Peyer's patch (tissue), 4 donors: ENCODE measurements at regions not wholly inside any gene's neighbourhood (a gene's known extent, or its start where the extent isn't known, plus 50 kb on each side); places are given as distances from the start of the nearest gene placed in this dataset.

Experiments used
- POLR2A ChIP-seq, 2 donors: fragments of 450-650 bp; IDR thresholded peaks; one replicate each; pipeline ENCODE4 v1.5.1; 2017; ENCODE audit warnings: antibody characterized with exemption in 2 of 2, mild to moderate bottlenecking in 2 of 2, moderate library complexity in 2 of 2
- TF ChIP-seq, protein P1 (sequence below), 6 experiments: fragments of 450-650 bp in 4 of 6; fragments of 200-600 bp in 2 of 6; sonication (generic) in 1 of 6; IDR thresholded peaks; one replicate each; pipeline ENCODE4 v1.5.1; 2017 to 2019; ENCODE audit warnings: antibody characterized with exemption in 6 of 6, mild to moderate bottlenecking in 3 of 6, moderate library complexity in 1 of 6

DNA sequence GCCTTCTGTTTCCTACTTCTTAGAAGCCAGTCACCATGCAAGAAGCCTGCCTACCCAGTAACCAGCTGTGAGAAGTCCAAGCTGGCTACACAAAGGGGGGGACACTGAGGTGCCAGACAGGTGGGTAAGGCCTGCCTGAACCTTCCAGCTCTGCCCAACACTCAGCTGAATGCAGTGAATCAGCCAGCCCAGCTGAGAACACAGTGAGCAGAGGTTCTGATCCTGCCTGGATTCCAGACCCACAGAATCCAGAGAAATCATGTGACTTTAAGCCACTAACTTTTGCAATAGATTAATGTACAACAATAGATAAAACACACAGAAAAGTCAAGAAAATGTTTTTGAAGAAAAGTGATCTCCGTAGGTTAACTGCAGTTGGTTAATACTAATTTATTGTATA, 151.7 kb downstream of the EFNB2 start:
- TF ChIP-seq, protein P1, sequence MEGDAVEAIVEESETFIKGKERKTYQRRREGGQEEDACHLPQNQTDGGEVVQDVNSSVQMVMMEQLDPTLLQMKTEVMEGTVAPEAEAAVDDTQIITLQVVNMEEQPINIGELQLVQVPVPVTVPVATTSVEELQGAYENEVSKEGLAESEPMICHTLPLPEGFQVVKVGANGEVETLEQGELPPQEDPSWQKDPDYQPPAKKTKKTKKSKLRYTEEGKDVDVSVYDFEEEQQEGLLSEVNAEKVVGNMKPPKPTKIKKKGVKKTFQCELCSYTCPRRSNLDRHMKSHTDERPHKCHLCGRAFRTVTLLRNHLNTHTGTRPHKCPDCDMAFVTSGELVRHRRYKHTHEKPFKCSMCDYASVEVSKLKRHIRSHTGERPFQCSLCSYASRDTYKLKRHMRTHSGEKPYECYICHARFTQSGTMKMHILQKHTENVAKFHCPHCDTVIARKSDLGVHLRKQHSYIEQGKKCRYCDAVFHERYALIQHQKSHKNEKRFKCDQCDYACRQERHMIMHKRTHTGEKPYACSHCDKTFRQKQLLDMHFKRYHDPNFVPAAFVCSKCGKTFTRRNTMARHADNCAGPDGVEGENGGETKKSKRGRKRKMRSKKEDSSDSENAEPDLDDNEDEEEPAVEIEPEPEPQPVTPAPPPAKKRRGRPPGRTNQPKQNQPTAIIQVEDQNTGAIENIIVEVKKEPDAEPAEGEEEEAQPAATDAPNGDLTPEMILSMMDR (IDR thresholded peaks at IDR 0.05) = no peak
- no peak for TF ChIP-seq POLR2A (IDR thresholded peaks at IDR 0.05)
